Activated CD4-positive, alpha-beta T cell treated with anti-CD3 and anti-CD28 coated beads, Interleukin-2, amount 10 ng/mL, durations not matched to agents 24 days and 14 days (primary cell): ENCODE measurements at regions not wholly inside any gene's neighbourhood (a gene's known extent, or its start where the extent isn't known, plus 50 kb on each side); places are given as distances from the start of the nearest gene placed in this dataset.

Experiments used
- DNase-seq: peaks from one replicate; pipeline ENCODE4 v3.0.0; 2022
- H3K27ac Mint-ChIP-seq: one replicate; pipeline ENCODE4 v1.8.0; 2022; ENCODE audit warnings: mild to moderate bottlenecking, mixed read lengths
- H3K27me3 Mint-ChIP-seq: one replicate; pipeline ENCODE4 v1.8.0; 2022; ENCODE audit warnings: mixed read lengths
- H3K36me3 Mint-ChIP-seq: one replicate; pipeline ENCODE4 v1.8.0; 2022; ENCODE audit warnings: low read depth, mild to moderate bottlenecking, mixed read lengths
- H3K4me1 Mint-ChIP-seq: one replicate; pipeline ENCODE4 v1.8.0; 2021; ENCODE audit warnings: mixed read lengths
- H3K4me3 Mint-ChIP-seq: one replicate; pipeline ENCODE4 v1.8.0; 2022; ENCODE audit warnings: mild to moderate bottlenecking, moderate library complexity, mixed read lengths
- H3K9me3 Mint-ChIP-seq: one replicate; pipeline ENCODE4 v1.8.0; 2021; ENCODE audit warnings: mixed read lengths
- intact Hi-C: fragments of 100-400 bp; cut with micrococcal nuclease; formaldehyde crosslinking; loops from one replicate; pipeline ENCODE4 v1.15.1; 2023

DNA sequence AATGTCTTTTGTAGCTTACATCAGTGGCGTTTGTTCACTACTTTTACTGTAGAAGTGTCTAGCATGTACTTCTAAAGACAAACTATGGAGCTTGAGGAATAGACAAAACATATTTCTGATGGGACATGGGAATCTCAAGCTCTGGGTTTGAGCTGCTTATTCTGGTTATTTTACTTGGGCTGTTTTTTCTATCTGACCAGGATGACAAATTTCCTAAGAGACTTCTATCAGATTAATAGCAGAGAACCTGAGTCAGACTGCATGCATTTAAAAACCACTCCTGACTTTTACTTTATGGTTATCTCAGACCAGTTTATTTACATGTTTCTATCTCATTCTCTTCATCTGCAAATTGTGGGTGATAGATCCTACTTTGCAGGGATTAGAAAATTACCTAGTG, 1282.3 kb upstream of the GJE1 start:
- Mint-ChIP-seq H3K27me3 (no peaks in the 10 kb centered on the region), H3K4me1 (no peaks in the 10 kb centered on the region), H3K9me3 (no peaks in the 10 kb centered on the region), H3K36me3 (no peaks in the 10 kb centered on the region), H3K4me3 (no peak overlapping the region), H3K27ac (no peak overlapping the region)
- no peak for DNase-seq
- intact Hi-C loops: no loop called here

DNA sequence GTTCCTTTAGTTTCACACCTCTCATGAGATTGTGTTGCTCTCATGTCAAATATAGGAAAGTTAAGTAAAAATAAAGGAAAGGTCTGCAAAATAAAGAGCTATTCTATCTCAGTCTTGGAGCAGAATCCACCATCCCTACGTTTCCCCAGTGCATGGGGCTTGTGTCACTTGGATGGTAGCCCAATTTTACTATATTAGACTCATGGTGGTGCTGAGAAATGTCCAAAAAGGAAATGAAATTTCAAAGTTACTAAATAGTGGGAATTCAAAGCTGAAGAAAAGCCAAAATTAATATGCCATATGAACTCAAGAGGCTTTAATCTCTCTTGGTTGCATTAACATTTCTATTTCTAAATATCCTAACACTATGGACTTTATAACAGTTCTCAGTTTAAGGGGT, 1283.3 kb upstream of the GJE1 start:
- intact Hi-C loops: no loop called here
- H3K9me3 Mint-ChIP-seq: no peaks in the 10 kb centered on the region
- no peak for DNase-seq

DNA sequence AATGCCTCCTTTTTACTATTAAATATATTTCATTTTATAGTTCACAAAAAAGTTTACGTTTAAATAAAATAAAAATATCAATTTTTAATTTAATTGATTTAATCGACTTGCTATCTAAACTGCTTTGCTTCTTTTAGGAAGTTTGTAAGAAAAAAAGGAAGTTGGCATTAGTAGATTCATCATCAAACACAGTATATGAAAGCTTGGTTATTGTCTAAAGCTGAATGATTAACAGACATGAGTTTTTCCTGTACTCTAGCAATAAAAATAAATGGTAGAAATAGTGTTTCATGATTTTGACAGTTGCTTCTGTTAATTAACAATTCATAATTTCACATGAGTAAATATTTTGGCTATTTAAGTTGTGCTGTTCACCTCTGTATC, 1285.5 kb upstream of the GJE1 start:
- Mint-ChIP-seq H3K27ac (no peak overlapping the region), H3K4me1 (no peaks in the 10 kb centered on the region), H3K36me3 (no peaks in the 10 kb centered on the region), H3K27me3 (no peaks in the 10 kb centered on the region), H3K4me3 (no peak overlapping the region), H3K9me3 (no peaks in the 10 kb centered on the region)
- no peak for DNase-seq
- intact Hi-C loops: no loop called here

More for the DNA sequence above, 1283.3 kb upstream of the GJE1 start:
- H3K27ac Mint-ChIP-seq: no peak overlapping the region
- no peaks in the 10 kb centered on the region for H3K36me3 Mint-ChIP-seq
- H3K4me1 Mint-ChIP-seq: no peaks in the 10 kb centered on the region
- H3K4me3 Mint-ChIP-seq: no peak overlapping the region
- H3K27me3 Mint-ChIP-seq: no peaks in the 10 kb centered on the region

DNA sequence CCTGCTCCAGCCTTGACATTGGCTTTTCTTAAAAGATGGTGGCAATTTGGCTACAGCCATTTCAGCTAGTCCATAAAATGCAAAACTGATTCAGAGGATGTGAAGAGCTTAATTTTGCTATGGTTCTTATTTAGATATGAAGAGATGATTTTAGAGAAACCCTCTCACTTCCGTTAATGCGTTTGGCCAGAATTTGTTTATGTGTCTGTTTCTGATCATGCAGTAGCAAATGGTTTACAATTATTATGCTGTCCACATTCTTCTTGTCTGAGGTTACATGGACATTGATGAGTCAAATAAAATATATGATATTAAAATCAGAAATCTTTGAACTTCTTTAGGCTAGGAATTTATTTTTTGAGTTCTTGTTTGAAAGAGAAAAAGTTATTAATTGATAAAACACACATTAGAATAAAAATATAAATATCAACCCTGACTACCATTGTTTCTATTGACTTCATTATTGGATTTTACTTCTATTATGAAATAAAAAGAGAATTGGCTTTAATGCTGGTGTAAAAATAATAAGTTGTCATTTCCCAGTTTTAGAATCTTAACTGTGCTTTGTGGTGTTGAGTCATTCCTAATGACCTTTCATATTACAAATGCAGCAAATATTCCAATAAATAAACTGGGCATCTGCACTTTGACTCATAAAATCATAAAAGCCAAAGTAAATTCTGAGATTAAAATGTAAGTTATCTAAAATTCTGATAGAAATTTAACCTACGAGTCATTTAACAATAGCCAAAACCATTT, 1286.0 kb upstream of the GJE1 start:
- Mint-ChIP-seq H3K27ac (no peak overlapping the region), H3K9me3 (no peaks in the 10 kb centered on the region), H3K27me3 (no peaks in the 10 kb centered on the region), H3K4me3 (no peak overlapping the region), H3K36me3 (no peaks in the 10 kb centered on the region), H3K4me1 (no peaks in the 10 kb centered on the region)
- DNase-seq: no peak
- intact Hi-C loops: no loop called here

DNA sequence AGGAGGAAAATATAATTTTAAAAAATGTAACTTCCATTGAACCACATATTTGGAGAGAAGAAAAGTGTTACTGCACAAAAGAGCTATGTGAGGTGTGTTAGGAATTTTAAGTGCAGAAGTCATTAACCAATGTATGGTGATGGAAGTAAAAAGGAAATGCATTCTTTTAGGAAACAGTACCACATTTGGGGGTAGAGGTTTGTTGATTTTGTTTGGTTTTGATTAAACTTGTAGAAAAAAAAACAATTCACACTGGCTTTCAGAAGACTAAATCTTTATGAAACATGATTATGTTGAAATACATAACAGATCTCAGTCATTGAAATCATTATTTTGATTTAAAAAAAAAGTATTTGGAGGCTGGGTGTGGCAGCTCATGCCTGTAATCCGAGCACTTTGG, 1287.0 kb upstream of the GJE1 start:
- no peak for DNase-seq
- no peaks in the 10 kb centered on the region for H3K9me3 Mint-ChIP-seq
- no peak overlapping the region for H3K27ac Mint-ChIP-seq
- intact Hi-C loops: no loop called here
- H3K4me1 Mint-ChIP-seq: no peaks in the 10 kb centered on the region
- H3K27me3 Mint-ChIP-seq: no peaks in the 10 kb centered on the region
- H3K4me3 Mint-ChIP-seq: no peak overlapping the region
- H3K36me3 Mint-ChIP-seq: no peaks in the 10 kb centered on the region

DNA sequence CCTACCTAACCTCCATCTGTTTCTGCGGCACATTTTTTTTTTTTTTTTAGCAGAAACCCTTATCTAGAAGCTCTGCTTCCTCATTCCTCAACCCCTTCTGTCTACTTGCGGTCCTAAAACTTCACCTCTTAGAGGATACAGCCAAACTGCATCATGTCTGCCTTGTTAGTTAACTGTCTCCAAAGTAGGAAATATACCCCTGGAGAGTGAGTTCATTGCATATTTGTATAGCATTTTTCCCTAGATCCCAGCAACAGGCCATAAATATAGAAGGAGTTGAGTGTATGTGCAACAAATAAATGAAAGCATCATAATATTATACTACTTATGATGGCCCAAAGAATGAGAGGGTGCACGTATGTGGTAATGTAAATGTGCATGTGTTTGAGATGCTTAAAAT, 1288.6 kb upstream of the GJE1 start:
- H3K9me3 Mint-ChIP-seq: no peaks in the 10 kb centered on the region
- no peak for DNase-seq
- intact Hi-C loops: no loop called here
- no peaks in the 10 kb centered on the region for H3K27me3 Mint-ChIP-seq
- H3K4me1 Mint-ChIP-seq: no peaks in the 10 kb centered on the region
- H3K4me3 Mint-ChIP-seq: no peak overlapping the region
- no peaks in the 10 kb centered on the region for H3K36me3 Mint-ChIP-seq
- H3K27ac Mint-ChIP-seq: no peak overlapping the region

DNA sequence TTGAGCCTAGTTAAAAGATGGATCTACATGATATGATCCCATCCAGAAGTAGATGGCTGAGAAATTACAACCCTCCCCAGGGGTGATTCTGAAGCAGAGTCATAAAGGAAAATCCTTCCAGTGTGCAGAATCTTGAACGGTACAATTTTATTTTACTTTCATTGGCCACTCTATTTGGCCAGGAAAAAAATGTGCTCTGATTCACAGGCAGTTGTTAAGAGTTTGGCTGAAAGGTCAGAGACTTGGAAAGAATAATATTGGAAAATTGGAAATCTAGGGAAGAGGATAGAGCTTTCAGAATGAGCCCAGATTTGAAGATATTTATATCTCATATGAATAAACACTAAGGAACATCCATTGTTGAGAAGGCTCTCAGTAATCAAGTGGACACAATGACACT, 1299.3 kb upstream of the GJE1 start:
- no peak for DNase-seq
- H3K4me3 Mint-ChIP-seq: no peak overlapping the region
- no peaks in the 10 kb centered on the region for H3K36me3 Mint-ChIP-seq
- no peak overlapping the region for H3K27ac Mint-ChIP-seq
- intact Hi-C loops: no loop called here
- H3K4me1 Mint-ChIP-seq: no peaks in the 10 kb centered on the region
- no peaks in the 10 kb centered on the region for H3K9me3 Mint-ChIP-seq
- peaks cover 3% of the 10 kb centered on the region for H3K27me3 Mint-ChIP-seq

DNA sequence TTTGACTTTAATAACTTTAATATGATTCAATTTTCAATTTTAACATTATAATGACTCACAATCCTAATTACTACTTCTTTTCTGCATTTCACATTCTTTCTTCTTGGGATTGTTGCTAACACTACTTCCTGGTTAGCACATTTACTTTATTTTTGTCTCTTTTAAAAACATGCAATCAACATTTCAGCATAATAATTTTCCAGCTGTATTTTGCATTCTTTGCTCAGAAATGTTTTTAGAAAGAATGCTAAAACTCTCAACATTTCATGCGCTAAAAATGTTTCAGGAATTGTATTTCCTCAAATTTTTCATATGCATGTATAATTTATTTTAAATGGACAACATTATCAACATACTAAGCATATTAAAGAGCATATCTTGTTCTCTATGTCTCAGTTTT, 1302.1 kb upstream of the GJE1 start:
- Mint-ChIP-seq H3K27me3 (peaks cover 3% of the 10 kb centered on the region), H3K36me3 (no peaks in the 10 kb centered on the region), H3K4me1 (no peaks in the 10 kb centered on the region), H3K9me3 (no peaks in the 10 kb centered on the region), H3K4me3 (no peak overlapping the region), H3K27ac (no peak overlapping the region)
- intact Hi-C loops: no loop called here
- no peak for DNase-seq

DNA sequence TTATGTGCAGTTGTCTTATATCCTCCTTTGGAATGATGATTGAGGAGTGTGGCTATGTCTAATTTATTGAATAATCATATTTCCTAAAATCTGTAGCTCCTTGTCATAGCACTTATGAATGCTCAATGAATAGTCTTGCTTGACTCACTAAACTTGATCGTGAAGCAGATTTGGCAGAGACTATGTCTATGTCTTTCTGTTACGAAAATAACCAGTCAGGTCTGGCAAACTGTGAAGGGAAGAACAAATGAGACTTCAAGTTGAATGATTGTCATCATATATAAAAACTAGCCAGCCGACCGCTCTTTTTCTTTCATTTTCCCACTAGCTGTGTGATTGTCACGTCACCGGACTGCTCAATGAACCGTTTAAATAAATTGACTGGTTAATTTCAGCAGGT, 1303.9 kb upstream of the GJE1 start:
- Mint-ChIP-seq H3K9me3 (no peaks in the 10 kb centered on the region), H3K27ac (no peak overlapping the region), H3K4me1 (no peaks in the 10 kb centered on the region), H3K4me3 (no peak overlapping the region), H3K36me3 (no peaks in the 10 kb centered on the region), H3K27me3 (no peaks in the 10 kb centered on the region)
- DNase-seq: no peak
- intact Hi-C loops: no loop called here

DNA sequence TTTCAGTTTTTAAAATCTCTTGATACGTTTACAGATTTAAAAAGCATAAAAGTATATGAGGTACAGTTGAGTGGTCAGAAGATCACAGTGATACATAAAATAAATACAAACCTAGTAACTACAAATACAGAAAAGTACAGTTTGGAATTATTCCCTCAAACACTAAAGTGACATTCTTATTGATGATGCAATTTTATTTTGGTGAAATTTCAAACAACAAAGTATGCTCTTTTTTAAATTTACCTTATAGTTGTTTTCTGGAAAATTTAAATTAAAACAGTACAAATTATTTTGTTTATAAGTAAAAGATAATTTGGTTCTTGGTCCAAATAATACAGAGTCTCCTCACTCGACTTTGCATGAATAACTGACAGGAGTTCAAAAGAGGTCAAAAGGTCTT, 1305.1 kb upstream of the GJE1 start:
- Mint-ChIP-seq H3K36me3 (no peaks in the 10 kb centered on the region), H3K4me3 (no peak overlapping the region), H3K9me3 (no peaks in the 10 kb centered on the region), H3K4me1 (no peaks in the 10 kb centered on the region), H3K27ac (no peak overlapping the region), H3K27me3 (no peaks in the 10 kb centered on the region)
- intact Hi-C loops: no loop called here
- no peak for DNase-seq

DNA sequence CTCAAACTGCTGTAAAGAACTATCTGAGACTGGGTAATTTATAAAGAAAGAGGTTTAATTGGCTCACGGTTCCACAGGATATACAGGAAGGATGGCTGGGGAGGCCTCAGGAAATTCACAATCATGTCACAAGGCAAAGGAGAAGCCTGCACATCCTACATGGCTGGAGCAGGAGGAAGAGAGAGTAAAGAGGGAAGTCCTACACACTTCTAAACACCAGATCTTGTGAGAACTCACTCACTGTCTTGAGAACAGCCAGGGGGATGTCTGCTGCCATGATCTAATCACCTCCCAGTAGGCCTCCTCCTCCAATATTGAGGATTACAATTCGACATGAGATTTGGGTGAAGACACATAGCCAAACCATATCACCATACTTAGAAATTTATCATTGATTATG, 1307.0 kb upstream of the GJE1 start:
- intact Hi-C loops: no loop called here
- Mint-ChIP-seq H3K9me3 (no peaks in the 10 kb centered on the region), H3K4me1 (no peaks in the 10 kb centered on the region), H3K27ac (no peak overlapping the region), H3K4me3 (no peak overlapping the region), H3K36me3 (no peaks in the 10 kb centered on the region), H3K27me3 (peaks cover under 1% of the 10 kb centered on the region)
- no peak for DNase-seq

DNA sequence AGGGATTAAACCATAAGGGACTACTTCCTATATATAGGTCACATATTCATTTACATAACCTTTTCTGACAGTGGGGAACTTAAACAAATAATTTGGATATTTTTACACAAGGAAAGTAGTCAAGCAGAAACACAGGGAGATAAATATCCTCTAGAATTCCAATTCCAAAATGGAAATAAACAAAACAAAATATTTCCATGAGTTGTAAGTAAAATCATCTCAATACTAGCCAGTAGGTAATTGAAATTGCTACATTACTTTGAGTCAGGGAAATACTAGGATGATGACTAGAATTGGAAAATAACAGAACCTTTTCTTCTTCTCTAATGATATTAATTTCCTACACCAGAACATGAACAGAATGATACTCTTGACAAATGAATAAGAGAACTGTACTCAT, 1308.1 kb upstream of the GJE1 start:
- intact Hi-C loops: no loop called here
- H3K4me3 Mint-ChIP-seq: no peak overlapping the region
- H3K9me3 Mint-ChIP-seq: no peaks in the 10 kb centered on the region
- H3K27ac Mint-ChIP-seq: no peak overlapping the region
- H3K4me1 Mint-ChIP-seq: no peaks in the 10 kb centered on the region
- H3K36me3 Mint-ChIP-seq: no peaks in the 10 kb centered on the region
- DNase-seq: no peak
- H3K27me3 Mint-ChIP-seq: peaks cover 3% of the 10 kb centered on the region

DNA sequence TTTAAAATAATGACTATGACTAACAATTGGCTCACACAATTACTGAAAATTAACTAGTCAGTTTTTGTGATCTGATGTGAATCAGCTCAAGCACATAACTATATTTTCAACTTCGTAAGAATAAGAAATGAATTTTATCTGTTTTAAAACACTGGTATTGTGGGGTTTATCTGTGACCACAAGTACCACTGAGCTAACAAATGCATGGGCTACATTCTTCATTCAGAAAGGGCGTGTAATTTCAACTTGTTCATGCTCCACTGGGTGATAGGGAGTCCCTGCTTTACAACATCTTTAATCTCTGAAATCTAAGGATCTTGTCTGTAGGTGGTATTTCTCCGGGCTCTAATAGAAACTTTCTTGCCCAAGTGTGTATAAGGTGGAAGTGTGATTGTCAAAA, 1311.5 kb upstream of the GJE1 start:
- Mint-ChIP-seq H3K4me3 (no peak overlapping the region), H3K4me1 (no peaks in the 10 kb centered on the region), H3K27ac (no peak overlapping the region), H3K36me3 (no peaks in the 10 kb centered on the region), H3K27me3 (peaks cover 7% of the 10 kb centered on the region), H3K9me3 (no peaks in the 10 kb centered on the region)
- intact Hi-C loops: no loop called here
- DNase-seq: no peak

DNA sequence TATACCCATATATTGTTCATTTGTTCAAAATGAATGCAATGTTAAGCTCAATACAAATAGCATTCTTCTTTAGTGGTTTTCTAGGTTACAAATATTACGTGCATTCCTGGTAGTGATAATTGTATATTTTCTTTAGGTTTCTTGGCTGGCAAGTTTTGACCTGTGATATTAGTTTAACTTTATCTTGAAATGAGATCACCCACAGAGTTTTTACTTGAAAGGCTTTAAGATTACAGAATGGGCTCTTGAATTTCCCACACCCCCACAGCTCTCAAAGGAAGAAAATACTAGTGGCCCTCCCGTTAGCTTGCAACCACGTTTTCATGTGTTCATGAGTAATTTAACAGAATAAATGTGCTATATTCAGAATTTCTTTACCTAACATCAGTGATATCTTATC, 1315.5 kb upstream of the GJE1 start:
- Mint-ChIP-seq H3K27ac (no peak overlapping the region), H3K4me3 (no peak overlapping the region), H3K36me3 (no peaks in the 10 kb centered on the region), H3K9me3 (no peaks in the 10 kb centered on the region), H3K4me1 (no peaks in the 10 kb centered on the region), H3K27me3 (peaks cover 7% of the 10 kb centered on the region)
- DNase-seq: no peak
- intact Hi-C loops: no loop called here

DNA sequence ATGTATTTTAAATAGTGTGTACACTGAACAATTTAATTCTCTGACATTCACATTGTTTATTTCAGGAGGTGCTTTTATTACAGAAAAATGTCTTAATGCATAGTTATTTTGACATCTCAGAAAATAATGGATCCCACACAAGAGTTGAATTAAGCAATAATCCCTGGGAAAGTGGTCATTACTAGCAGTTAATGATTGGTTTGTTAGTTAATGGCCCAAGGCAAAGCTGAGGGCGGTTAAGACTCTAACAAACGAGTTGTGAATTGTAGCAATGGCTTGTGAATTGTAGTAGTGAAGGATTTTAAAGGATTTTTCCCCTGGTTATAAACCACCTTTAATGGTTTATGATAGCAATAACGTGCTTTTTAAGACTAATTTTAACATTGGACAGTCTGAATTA, 1316.0 kb upstream of the GJE1 start:
- no peak overlapping the region for H3K4me3 Mint-ChIP-seq
- no peaks in the 10 kb centered on the region for H3K36me3 Mint-ChIP-seq
- intact Hi-C loops: no loop called here
- no peak overlapping the region for H3K27ac Mint-ChIP-seq
- H3K27me3 Mint-ChIP-seq: peaks cover 7% of the 10 kb centered on the region
- no peak for DNase-seq
- H3K9me3 Mint-ChIP-seq: no peaks in the 10 kb centered on the region
- H3K4me1 Mint-ChIP-seq: no peaks in the 10 kb centered on the region
